Thyroid gland (tissue), 4 donors: ENCODE measurements at regions not wholly inside any gene's neighbourhood (a gene's known extent, or its start where the extent isn't known, plus 50 kb on each side); places are given as distances from the start of the nearest gene placed in this dataset.

Source experiments
- CTCF ChIP-seq, 6 experiments: fragments of 200-600 bp in 3 of 6; fragments of 450-650 bp in 3 of 6; sonication (generic) in 3 of 6; IDR thresholded peaks; one replicate each; pipeline ENCODE4 v1.5.1; 2016 to 2019; ENCODE audit warnings: antibody characterized with exemption in 6 of 6, mild to moderate bottlenecking in 2 of 6, inconsistent platforms in 1 of 6, moderate library complexity in 1 of 6
- POLR2A ChIP-seq, 2 donors: fragments of 450-650 bp; IDR thresholded peaks; one replicate each; pipeline ENCODE4 v1.6.1; 2017; ENCODE audit warnings: antibody characterized with exemption in 2 of 2, mild to moderate bottlenecking in 2 of 2, moderate library complexity in 1 of 2

DNA sequence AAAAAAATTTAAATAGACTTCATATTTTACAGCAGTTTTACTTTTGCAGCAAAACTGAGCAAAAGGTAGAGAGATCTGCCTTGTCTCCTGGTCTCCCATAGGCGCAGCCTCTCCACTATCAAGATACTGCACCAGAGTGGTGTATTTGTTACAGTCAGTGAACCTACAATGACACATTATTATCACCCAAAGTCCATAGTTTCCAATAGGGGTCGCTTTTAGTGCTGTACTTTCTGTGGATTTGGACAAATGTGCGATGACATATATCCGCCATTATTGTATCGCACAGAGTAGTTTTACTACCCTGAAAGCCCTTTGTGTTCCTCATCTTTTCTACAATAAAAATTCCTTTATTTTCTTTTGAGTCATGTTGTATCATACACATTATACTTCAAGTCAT lies 153.2 kb upstream of the CCDC179 start:
- TF ChIP-seq CTCF (IDR thresholded peaks at IDR 0.05), result no peak
- TF ChIP-seq POLR2A (IDR thresholded peaks at IDR 0.05), result no peak
